ENCODE measurements at regions not wholly inside any gene's neighbourhood (a gene's known extent, or its start where the extent isn't known, plus 50 kb on each side); places are given as distances from the start of the nearest gene placed in this dataset.

DNA sequence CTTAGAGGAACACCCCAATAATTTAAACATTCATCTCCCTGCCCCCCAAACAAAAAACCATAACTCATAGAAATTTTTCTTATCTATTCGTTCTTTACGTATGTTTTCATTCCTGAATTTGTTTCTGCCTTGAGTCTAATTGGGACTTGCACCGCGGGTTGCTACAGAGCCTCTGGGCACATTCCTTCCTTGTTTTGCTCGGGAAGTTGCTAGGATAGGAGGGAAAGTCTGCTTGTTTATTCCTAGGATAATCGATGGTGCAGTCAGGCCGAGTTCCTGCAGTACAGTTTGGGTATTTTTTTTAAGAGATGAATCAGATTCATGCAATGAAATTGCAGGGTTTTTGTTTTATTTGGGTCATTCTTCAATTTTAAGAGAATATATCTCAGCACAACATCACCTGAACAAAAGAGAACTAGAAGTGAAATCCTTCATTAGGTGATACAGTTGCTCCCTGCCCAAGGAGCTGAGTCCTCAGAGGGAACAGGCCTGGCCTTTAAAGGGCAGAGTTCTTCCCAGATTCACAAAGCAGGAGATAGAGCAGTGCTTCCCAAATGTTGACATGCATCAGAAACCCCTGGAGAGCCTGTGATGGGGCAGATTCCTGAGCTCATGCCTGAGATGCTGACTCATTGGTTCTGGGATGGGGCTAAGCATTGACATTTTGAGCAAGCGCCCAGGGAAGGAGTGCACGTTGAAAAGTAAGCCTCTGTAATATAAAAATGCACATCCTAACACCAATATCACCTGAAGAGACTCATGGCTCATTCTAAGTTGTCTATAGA lies 114.9 kb upstream of the FAM9B start:
- DNase-seq = no peak

GRCh38 chrX:9149501-9150245 lies 115.7 kb upstream of the FAM9B start:
- DNase-seq = no peak

DNA sequence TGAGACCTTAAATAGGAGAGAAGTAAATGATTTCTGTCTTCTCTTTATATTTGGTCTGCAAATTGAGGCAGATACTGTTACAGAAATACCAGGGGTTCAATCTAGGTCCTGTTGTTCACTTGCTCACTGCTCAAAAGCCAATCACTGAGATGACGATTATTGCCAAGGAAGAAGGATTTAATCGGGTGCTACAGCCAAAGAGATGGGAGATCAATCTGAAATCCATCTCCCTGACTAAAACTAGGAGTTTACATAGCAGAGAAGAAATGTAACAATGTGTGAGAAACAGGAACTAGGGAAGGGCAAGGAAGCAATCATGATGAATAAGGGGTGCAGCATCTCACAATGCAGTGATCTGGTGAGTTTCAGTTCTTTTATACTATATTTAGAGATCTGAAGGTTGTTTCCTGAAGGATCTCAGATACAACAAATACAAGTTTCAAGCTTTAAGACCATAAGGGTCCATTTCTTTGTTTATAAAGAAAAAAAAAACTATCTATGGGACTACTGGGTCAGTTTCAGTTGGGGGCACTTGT lies 117.9 kb upstream of the FAM9B start:
- DNase-seq = no peak

GRCh38 chrX:9153300-9153699 lies 119.4 kb upstream of the FAM9B start:
- DNase-seq = no peak

DNA sequence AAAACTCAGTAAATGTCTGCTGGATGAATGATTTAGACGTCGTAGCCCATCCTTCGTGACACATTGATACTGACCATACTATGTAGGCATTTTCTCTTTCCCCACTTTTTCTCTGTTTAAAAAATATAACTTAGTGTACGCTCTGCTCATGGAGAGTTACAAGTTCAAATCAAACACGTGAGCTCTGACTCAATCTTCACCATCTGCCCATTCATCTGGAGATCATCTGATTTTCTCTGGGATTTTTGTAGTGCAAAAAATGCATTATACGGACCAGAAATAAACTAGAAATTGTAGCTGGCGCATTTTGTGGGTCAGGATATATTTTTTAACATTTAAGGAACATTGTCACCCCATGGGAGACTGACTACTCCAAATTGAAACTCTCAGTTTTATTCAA lies 124.7 kb upstream of the FAM9B start:
- DNase-seq = no peak

GRCh38 chrX:9160698-9161329 lies 126.9 kb upstream of the FAM9B start:
- no peak for DNase-seq

- DNase-seq = no peak
These were observed 128.8 kb upstream of the FAM9B start for GRCh38 chrX:9162698-9163097.

DNA sequence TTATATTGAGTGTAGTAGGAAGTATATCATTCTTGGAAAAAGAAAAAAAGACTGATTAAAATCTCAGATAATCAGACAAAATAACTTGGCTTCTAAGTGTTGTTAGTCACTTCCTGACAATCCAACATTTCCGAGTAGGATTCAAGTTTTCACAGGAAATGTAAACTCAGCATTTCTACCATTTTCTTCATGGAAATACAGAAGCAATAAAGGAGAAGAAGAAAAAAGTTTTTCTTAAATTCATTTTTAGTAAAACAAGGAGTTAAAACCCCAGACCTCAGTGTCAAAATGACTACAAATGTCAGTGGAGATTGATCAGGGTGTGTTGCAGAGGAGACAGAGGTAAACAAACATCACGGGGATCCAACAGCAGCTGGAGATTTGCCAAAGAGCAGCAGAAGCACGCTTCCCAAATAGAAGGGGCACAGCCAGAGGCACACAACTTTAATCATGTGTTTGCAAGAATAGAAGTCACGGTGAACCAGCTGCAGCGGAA lies 129.3 kb upstream of the FAM9B start:
- DNase-seq = no peak

GRCh38 chrX:9164086-9164485 lies 130.2 kb upstream of the FAM9B start:
- no peak for DNase-seq

DNA sequence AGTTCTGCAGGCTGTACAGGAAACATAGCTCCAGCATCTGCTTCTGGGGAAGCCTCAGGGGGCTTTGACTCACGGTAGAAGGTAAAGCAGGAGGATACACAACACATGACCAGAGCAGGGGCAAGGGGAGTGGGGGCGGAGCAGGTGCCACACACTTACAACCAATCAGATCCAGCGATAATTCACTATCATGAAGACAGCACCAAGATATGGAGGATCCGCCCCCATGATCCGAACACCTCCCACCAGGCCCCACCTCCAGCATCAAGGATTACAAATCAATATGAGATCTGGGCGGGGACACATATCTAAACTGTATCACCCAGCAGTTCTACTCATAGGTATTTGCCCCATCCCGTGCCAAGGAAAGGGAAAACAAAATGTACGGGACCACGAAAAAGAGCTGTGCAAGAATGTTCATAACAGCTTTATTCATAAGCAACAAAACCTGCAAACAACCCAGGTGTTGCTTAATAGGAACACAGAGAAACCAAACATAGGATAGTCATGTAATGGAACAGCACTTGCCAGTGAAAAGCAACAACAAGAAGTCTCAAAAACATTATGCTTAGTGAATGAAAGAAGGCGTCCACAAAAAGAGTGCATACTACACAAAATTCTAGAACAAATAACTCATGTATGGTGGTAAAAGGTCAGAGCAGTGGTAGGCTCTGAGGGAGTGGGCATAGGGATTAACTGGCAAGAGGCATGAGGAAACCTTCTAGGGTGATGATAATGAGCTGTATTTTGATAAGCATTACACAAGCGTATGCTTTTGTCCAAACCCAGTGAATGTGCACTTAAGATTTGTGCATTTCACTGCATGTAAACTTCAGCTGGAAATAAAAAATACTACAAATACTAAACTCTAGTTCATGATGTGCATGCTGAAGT lies 130.9 kb upstream of the FAM9B start:
- no peak for DNase-seq

DNA sequence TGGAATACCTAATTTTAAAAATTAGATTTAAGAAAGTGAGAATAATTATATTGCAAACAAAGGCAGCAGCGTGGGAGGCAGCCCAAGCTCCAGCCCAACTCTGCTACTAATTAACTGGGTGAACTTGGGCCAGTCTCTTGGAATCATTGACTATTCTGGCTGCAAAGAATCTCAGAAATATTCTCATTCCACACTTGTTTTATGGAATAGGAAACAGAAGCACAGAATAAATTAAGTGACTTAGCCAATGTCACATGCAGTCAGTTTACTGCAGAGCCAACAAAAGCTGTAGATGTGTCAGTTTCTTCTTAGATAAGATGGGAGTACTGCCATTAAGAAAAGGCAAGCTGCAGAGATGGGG lies 132.6 kb upstream of the FAM9B start:
- DNase-seq = no peak

GRCh38 chrX:9171841-9172463 lies 138.0 kb upstream of the FAM9B start:
- DNase-seq = no peak

GRCh38 chrX:9172464-9172850 lies 138.5 kb upstream of the FAM9B start:
- no peak for DNase-seq

DNA sequence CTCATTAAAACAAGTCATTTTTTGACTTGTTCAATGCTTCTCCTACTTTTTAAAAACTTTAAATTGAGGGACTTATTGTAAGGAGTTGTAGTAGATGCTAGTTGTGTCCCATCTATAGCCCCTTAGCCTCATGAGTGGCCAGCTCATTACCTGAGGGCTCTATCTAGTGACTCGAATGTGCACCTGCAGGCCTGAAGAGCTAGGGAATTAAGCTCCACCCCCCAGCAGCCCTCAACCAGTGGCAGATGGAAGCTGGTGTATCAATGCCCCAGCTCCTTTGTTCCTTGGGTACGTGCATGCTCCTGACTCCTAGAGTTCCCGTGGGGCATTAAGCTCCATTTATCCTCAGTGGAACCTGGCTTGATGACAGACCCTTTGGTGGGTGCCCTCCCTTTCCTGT lies 146.7 kb upstream of the FAM9B start:
- DNase-seq = no peak

DNA sequence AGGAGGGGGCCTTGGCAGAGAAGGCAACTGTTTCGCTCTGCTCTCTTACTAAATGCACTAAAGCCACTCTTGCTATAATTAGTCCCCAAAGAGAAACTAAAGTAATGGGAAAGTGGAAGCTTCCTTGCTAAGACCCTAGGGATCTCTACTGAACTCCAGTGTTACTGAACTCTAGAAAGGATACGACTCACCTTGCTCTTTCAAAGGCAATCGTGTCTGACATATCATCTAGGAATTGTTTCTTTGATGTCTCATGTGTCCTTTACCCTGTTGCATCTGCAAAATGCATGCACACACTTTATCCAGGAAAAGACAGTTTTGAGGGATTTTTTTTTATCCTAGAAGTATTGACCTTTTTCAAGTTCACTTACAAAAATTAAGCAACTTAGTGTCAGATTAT lies 148.1 kb upstream of the FAM9B start:
- no peak for DNase-seq

- DNase-seq = no peak
These were observed 149.6 kb upstream of the FAM9B start for GRCh38 chrX:9183481-9183880.

DNA sequence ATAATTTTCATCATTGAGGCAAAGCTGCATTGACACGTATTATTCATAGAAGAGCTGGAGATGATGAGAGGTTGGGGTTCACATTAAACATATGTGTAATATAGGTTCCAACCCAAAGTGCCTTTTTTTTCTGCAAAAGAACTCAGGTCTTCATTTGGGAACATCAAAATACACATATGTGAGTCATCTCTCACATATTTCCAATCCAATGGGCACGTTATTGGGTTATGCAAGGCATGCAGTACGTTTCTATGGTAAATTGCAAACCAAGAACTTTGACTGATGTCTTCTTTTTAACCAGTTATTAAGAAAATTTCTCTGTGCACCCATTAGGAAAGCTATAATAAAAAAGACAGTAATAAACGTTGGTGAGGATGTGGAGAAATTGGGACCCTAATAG lies 150.3 kb upstream of the FAM9B start:
- no peak for DNase-seq

- DNase-seq = no peak
These were observed 154.2 kb upstream of the FAM9B start for GRCh38 chrX:9188117-9188516.

GRCh38 chrX:9189286-9189685 lies 155.4 kb upstream of the FAM9B start:
- no peak for DNase-seq

DNA sequence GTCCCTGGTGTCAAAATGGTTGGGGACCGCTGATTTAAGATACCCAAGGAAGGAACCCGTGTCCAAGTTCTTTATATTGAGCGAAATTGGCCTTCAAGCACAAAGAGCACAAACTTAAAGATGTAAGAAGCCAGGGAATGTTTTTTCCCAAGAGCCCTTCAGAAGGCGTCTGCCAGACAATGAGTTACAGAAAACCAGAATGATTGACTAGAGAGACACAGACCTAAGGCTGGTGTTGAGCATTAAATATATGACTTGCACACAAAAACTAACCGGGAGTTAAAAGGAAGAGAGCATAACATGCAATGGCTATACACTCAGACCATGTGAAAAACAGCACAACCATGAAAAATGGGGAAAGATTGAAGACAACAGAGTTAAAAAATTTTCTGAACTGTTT lies 157.5 kb upstream of the FAM9B start:
- no peak for DNase-seq

DNA sequence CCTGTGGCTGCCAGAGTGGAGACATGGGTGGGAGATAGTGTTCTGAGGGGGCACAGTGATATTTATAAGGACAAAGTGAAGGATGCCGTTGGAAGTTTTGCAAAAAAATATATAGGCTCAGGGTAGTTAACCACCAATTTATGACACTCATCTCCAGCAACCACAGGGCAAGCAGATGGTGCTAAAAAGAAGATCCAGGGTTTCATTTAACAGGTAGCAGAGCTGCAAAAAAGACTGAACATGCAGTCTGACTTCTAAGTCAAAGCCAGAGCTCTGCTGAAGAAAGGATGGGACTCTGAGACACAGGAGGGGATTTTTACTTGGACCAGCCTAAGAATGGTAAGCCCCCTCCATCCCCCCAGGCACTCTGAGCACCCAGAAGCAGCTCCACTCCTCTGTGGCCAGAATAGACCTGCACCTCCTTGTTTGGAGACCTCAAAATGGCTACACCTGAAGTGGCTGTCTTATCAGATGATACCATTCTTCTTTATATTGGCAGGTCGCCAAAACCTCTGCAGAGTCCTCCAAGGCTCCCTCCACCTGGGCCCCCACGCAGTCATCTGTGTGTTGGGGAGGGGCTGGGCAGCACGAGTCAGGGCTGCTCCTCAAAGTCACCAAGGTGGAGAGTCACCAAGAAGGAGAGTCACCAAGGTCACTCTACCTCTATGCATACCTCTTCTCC lies 161.4 kb upstream of the FAM9B start:
- no peak for DNase-seq
